Coronary artery (tissue), 2 donors: ENCODE measurements at regions not wholly inside any gene's neighbourhood (a gene's known extent, or its start where the extent isn't known, plus 50 kb on each side); places are given as distances from the start of the nearest gene placed in this dataset.

ENCODE experiments used
- DNase-seq: peaks from one replicate; pipeline ENCODE4 v3.0.0-alpha.2; 2017; ENCODE audit warnings: low spot score
- H3K27ac ChIP-seq, 2 donors: fragments of 200-600 bp; sonication (generic); one replicate each; pipeline ENCODE4 v1.5.1; 2016 to 2019
- H3K4me3 ChIP-seq: fragments of 200-600 bp; sonication (generic); 2 replicates; pipeline ENCODE4 v1.5.1; 2016; ENCODE audit warnings: mild to moderate bottlenecking, moderate library complexity
- TF ChIP-seq, protein P1 (sequence below): fragments of 200-600 bp; sonication (generic); IDR thresholded peaks from one replicate; pipeline ENCODE4 v1.5.1; 2019; ENCODE audit warnings: antibody characterized with exemption

DNA sequence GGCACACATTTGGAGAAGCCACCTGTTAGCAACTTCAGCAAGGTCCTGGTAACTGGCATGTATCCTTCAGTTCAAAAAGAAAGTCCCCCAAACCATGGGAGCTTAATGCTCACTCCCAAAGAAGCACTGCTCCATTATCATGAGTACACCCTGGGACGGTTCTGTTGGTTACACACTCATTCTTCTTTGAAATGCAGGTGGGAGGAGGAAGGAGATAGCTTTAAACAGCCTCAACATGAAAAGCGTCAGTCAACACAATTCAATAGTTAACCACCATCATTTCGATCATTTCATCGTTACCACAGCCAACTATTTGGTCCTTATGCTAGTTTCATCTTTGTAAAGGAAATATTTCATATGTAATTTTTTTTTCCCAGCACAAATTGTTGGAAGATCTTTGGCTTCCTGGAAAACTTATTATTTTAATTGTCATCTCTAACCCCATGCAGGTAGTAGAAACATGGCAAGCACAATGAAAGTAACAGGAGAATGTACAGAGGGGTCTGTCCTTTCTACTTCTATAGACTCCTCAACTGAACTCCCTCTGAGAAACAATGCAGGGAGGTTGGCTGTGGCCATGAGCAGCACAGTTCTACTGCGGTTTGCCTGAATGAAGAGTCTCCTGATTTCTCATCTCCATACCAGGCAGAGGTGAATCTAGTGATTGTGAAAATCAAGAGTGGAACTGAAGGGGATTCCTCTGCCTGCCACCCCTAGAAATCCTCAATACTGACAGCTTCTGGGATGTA is 196.4 kb upstream of the FOXN3 start:
- H3K27ac ChIP-seq, result no peak overlapping the region
- DNase-seq, result no peak
- no peak overlapping the region for H3K4me3 ChIP-seq
- TF ChIP-seq, protein P1, sequence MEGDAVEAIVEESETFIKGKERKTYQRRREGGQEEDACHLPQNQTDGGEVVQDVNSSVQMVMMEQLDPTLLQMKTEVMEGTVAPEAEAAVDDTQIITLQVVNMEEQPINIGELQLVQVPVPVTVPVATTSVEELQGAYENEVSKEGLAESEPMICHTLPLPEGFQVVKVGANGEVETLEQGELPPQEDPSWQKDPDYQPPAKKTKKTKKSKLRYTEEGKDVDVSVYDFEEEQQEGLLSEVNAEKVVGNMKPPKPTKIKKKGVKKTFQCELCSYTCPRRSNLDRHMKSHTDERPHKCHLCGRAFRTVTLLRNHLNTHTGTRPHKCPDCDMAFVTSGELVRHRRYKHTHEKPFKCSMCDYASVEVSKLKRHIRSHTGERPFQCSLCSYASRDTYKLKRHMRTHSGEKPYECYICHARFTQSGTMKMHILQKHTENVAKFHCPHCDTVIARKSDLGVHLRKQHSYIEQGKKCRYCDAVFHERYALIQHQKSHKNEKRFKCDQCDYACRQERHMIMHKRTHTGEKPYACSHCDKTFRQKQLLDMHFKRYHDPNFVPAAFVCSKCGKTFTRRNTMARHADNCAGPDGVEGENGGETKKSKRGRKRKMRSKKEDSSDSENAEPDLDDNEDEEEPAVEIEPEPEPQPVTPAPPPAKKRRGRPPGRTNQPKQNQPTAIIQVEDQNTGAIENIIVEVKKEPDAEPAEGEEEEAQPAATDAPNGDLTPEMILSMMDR, result no peak

GRCh38 chr14:89609500-89610100 is 192.6 kb upstream of the FOXN3 start:
- TF ChIP-seq, protein P1, result no peak
- Histone ChIP-seq H3K4me3 (no peak overlapping the region), H3K27ac (no peak overlapping the region)
- no peak for DNase-seq

GRCh38 chr14:89607453-89607852 is 190.4 kb upstream of the FOXN3 start:
- TF ChIP-seq, protein P1, result no peak
- no peak overlapping the region for H3K4me3 ChIP-seq
- no peak for DNase-seq
- H3K27ac ChIP-seq, result no peak overlapping the region

GRCh38 chr14:89603938-89604480 is 187.0 kb upstream of the FOXN3 start:
- TF ChIP-seq, protein P1, result no peak
- DNase-seq, result no peak
- no peak overlapping the region for H3K4me3 ChIP-seq
- no peak overlapping the region for H3K27ac ChIP-seq

DNA sequence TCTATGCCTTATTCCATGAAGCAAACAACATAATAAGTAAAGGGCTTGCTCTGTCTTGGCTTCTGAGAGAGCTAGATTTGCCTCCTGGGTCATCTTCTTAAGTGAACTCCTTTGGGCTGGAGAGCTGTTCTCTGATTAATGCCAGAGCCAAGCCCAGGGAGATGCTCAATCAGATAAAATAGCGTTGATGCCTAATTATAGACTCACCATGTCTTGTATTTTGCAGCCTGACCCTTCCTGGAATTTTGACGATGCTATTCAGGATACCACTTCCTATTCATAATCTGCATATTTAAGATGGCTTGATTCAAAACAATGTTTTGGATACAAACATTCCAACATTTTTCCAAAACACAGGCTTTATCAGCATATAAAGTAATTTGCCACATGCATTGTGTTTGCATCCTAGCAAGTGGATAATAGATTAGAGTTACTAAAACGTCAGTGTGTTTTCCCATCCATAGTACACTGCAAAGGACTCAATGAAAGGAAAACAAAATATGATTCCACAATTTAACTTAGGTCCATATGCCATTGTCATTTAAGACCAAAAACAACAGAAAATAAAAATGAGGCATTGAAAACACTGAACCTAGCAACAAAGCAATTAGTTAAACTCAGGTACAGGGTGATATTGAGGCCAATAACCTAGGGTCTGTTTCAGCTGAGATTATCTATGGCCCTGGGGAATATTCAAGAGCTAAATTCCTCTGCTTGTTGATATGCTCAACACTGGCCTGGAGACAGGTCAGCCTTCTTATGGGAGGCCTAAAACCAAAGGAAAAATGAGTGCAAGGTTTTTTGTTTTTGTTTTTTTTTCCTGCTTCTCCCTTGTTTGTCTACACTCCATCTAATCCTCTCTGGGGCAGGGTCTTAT is 184.2 kb upstream of the FOXN3 start:
- Histone ChIP-seq H3K27ac (no peak overlapping the region), H3K4me3 (no peak overlapping the region)
- no peak for DNase-seq
- TF ChIP-seq, protein P1, result no peak

DNA sequence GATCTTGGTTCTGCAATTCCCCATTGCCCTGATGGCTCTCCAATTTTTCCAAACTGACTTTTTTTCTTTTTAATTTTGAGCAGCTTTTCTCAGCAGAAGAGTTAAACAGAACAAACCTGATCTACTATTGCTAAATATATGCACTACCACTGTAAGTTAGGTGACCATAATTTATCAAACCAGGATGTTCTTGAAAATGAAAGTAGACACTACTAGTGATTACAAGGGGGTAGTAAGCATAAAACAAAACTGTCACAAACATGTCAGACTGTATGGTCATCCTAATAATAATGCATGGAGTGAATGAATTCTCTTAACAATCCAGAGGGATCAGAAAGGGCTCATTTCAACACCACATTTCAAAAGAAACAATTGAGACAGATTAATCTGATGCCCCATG is 183.0 kb upstream of the FOXN3 start:
- Histone ChIP-seq H3K27ac (no peak overlapping the region), H3K4me3 (no peak overlapping the region)
- TF ChIP-seq, protein P1, result no peak
- DNase-seq, result no peak
